ENCODE measurements at regions not wholly inside any gene's neighbourhood (a gene's known extent, or its start where the extent isn't known, plus 50 kb on each side); places are given as distances from the start of the nearest gene placed in this dataset.

DNA sequence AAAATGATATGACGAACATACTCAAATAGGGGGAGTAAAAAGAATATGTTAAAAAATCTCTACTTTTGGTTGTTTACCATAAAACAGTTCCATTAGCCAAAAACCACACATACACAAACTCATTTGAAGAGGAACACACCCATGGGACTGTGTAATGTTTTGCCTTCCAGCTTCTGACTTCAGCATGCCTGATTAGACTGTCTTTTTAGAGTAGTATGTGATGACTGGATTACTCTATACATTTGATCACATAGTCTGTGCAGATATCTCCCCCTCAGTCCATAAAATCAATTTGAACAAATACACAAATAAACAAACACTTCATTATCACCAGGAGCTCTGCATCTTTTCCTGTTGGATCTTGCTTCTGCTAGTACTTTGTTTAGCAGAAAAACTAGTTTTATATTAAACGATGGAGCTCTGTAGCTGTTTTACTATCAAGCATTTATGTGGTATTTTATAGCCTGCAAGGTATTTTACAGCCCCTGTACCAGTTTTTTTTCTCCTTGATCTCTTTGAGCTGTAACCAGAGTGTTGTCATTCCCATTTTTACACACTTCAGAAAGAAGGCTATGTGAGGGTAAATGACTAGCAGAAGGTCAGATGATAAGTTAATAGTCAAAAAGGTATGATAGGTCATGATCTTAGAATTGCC lies 866.5 kb upstream of the MAP3K7 start:
- TF ChIP-seq, protein P1, sequence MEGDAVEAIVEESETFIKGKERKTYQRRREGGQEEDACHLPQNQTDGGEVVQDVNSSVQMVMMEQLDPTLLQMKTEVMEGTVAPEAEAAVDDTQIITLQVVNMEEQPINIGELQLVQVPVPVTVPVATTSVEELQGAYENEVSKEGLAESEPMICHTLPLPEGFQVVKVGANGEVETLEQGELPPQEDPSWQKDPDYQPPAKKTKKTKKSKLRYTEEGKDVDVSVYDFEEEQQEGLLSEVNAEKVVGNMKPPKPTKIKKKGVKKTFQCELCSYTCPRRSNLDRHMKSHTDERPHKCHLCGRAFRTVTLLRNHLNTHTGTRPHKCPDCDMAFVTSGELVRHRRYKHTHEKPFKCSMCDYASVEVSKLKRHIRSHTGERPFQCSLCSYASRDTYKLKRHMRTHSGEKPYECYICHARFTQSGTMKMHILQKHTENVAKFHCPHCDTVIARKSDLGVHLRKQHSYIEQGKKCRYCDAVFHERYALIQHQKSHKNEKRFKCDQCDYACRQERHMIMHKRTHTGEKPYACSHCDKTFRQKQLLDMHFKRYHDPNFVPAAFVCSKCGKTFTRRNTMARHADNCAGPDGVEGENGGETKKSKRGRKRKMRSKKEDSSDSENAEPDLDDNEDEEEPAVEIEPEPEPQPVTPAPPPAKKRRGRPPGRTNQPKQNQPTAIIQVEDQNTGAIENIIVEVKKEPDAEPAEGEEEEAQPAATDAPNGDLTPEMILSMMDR (IDR thresholded peaks at IDR 0.05; ENCODE audit: unreplicated experiment in 3 of 3) = no peak
- no peaks in the 10 kb centered on the region for H3K27me3 Mint-ChIP-seq (ENCODE audit: low read depth)
- H3K4me1 Mint-ChIP-seq = no peaks in the 10 kb centered on the region
- H3K27ac Mint-ChIP-seq = no peak overlapping the region
- no peaks in the 10 kb centered on the region for H3K9me3 Mint-ChIP-seq
- H3K36me3 Mint-ChIP-seq (ENCODE audit: low read depth) = no peaks in the 10 kb centered on the region
- H3K4me3 Mint-ChIP-seq = no peak overlapping the region

DNA sequence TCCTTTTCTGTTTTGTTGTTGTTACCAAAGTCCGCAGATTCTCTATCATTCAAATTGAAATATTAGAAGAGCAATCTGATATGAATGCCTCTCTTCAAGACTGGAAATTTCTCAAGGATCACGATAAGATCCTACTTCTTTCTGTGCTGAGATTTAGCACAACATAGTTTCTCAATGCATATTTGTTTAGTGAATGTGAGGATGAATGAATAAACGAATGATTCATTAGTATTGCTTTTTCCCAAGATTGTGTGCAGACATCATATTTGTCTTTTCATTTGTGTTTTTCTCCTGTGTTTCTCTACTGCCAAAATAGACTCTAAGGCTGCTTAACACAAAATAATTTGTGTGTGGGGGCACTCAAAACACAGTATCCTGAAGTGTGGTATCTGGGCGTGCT lies 862.7 kb upstream of the MAP3K7 start:
- no peaks in the 10 kb centered on the region for H3K27me3 Mint-ChIP-seq (ENCODE audit: low read depth)
- no peaks in the 10 kb centered on the region for H3K9me3 Mint-ChIP-seq
- no peak overlapping the region for H3K4me3 Mint-ChIP-seq
- no peaks in the 10 kb centered on the region for H3K36me3 Mint-ChIP-seq (ENCODE audit: low read depth)
- H3K4me1 Mint-ChIP-seq = no peaks in the 10 kb centered on the region
- TF ChIP-seq, protein P1 (IDR thresholded peaks at IDR 0.05; ENCODE audit: unreplicated experiment in 3 of 3) = no peak
- H3K27ac Mint-ChIP-seq = no peak overlapping the region

DNA sequence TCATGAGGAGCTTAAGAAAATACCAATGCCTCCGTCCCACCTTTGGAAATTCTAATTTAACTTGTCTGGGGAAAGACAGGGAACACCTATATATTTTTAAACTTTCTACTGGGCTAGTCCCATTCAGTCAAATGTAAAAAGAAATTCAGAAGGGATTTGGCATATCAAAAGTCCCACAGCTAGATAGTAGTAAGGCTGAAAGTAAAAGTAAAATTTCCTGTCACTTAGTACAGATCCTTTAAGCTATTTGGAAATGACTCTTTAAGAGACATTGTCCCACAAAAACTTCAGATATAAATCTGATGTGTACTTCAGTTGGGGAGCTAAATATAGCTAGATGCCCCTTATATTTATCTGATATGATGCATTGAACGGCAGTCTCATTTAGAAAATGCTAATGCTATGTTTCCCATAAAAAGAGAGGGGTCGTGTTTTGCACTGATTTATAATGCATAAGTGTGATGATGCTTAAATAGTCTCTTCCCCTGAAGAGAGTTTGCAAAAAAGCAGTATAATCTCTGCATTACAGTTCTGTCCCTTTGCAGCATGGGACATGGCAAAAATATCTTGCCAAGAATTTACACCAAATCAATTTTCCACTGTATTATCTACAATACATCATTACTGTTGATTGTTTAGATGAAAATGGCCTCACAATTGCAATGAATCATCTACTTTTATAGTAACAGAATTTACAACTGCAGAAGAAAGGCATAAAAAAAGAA lies 860.8 kb upstream of the MAP3K7 start:
- H3K9me3 Mint-ChIP-seq = no peaks in the 10 kb centered on the region
- no peaks in the 10 kb centered on the region for H3K36me3 Mint-ChIP-seq (ENCODE audit: low read depth)
- no peak overlapping the region for H3K27ac Mint-ChIP-seq
- H3K27me3 Mint-ChIP-seq (ENCODE audit: low read depth) = no peaks in the 10 kb centered on the region
- no peak overlapping the region for H3K4me3 Mint-ChIP-seq
- H3K4me1 Mint-ChIP-seq = no peaks in the 10 kb centered on the region
- TF ChIP-seq, protein P1 (IDR thresholded peaks at IDR 0.05; ENCODE audit: unreplicated experiment in 3 of 3) = no peak

DNA sequence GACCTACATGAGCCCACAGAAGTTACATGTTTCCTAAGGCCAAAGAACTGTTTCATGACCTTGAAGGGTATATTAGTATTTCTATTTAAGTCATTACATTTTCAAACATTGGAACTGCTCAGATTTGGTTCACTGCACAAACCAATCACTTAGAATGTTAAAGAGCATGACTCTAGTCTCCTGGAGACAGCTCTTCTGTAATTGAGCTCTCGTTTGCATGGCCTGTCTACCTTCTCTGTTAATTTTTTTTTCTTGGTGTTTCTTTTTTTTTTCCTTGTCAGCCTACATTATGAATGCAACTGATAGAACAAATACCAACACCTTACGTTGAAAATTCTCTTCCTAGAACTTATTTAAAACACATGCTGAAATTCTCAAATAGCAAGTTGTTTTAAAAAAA lies 860.2 kb upstream of the MAP3K7 start:
- Mint-ChIP-seq H3K27ac (no peak overlapping the region), H3K36me3 (ENCODE audit: low read depth) (no peaks in the 10 kb centered on the region), H3K4me3 (no peak overlapping the region), H3K27me3 (ENCODE audit: low read depth) (no peaks in the 10 kb centered on the region), H3K4me1 (no peaks in the 10 kb centered on the region), H3K9me3 (peaks cover 3% of the 10 kb centered on the region)
- TF ChIP-seq, protein P1 (IDR thresholded peaks at IDR 0.05; ENCODE audit: unreplicated experiment in 3 of 3) = no peak

DNA sequence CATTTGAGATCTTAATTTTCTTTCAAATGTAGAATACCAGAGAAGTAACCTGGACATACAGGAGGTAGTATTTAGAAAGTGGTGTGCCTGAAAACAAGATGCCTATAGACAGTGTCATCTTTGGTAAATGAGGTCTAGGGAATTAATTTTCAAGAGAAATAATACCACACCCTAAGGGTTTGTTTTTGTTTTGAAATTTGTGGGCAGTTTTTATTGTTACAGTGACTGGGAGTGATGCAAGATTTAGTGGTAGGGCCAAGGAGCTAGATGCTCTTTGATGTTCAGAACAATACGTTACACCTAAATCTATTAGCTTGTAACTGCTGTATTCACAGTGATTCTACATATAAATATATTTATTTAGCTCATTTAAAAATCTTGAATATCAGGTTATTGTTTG lies 856.5 kb upstream of the MAP3K7 start:
- Mint-ChIP-seq H3K27ac (no peak overlapping the region), H3K36me3 (ENCODE audit: low read depth) (no peaks in the 10 kb centered on the region), H3K4me3 (no peak overlapping the region), H3K27me3 (ENCODE audit: low read depth) (no peaks in the 10 kb centered on the region), H3K4me1 (no peaks in the 10 kb centered on the region), H3K9me3 (peaks cover 3% of the 10 kb centered on the region)
- TF ChIP-seq, protein P1 (IDR thresholded peaks at IDR 0.05; ENCODE audit: unreplicated experiment in 3 of 3) = no peak

DNA sequence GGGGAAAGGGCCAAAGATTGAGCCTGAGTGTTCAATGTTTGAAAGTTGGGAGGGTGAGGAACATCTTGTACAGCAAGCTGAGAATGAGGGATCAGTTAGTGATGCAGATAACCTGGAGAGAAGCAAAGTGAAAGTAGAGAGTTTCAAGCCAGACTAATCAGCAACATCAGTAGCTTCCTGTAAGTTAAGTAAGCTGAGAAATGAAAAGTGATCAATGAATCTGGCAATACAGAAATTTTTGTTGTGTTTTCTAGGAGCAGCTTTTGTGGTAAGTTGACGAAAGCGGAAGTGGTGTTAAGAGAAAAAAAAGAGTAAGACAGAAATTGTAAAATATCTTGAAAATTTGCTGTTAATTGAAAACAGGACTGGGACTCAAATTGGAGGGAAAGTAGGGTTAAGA lies 855.5 kb upstream of the MAP3K7 start:
- Mint-ChIP-seq H3K4me3 (no peak overlapping the region), H3K4me1 (no peaks in the 10 kb centered on the region), H3K36me3 (ENCODE audit: low read depth) (no peaks in the 10 kb centered on the region), H3K27me3 (ENCODE audit: low read depth) (no peaks in the 10 kb centered on the region), H3K27ac (no peak overlapping the region), H3K9me3 (peaks cover 3% of the 10 kb centered on the region)
- TF ChIP-seq, protein P1 (IDR thresholded peaks at IDR 0.05; ENCODE audit: unreplicated experiment in 3 of 3) = no peak

All from nephron (organoid).